ENCODE measurements at regions not wholly inside any gene's neighbourhood (a gene's known extent, or its start where the extent isn't known, plus 50 kb on each side); places are given as distances from the start of the nearest gene placed in this dataset.
"Not testable (repeated sequence)": the region's sequence is repeated elsewhere in the genome, so short reads cannot be mapped to it uniquely, and the experiment has no call there.

GRCh38 chr1:143832379-143832716 lies 139.4 kb downstream of the FAM72C start:
- not testable (repeated sequence) for DNase-seq; H3K14ac ChIP-seq (ENCODE audit: low read length); H2BK12ac ChIP-seq (ENCODE audit: low read length); H3K23ac ChIP-seq (ENCODE audit: low read length); H4K12ac ChIP-seq (ENCODE audit: low read depth, low read length); H4K91ac ChIP-seq (ENCODE audit: low read depth, low read length); H3K4me3 ChIP-seq (ENCODE audit: low read depth, low read length); H2AK5ac ChIP-seq (ENCODE audit: low read length); H3K36me3 ChIP-seq (ENCODE audit: control insufficient read depth in 1 of 2, insufficient read depth in 2 of 2, low read length in 2 of 2); H3K9ac ChIP-seq (ENCODE audit: low read length); H3K4ac ChIP-seq (ENCODE audit: low read depth, low read length); H2BK120ac ChIP-seq (ENCODE audit: insufficient read depth, low read length, poor library complexity); H3K27ac ChIP-seq (ENCODE audit: low read depth, low read length); H3K18ac ChIP-seq (ENCODE audit: low read length); H3K79me1 ChIP-seq (ENCODE audit: low read length); H3K9me3 ChIP-seq (ENCODE audit: insufficient read depth, low read depth, low read length); H3K4me1 ChIP-seq (ENCODE audit: control insufficient read depth in 1 of 2, insufficient read depth in 2 of 2, low read length in 2 of 2); H3K27me3 ChIP-seq (ENCODE audit: insufficient read depth, low read length); H2AFZ ChIP-seq (ENCODE audit: insufficient read depth, low read length, poor library complexity); H3K4me2 ChIP-seq (ENCODE audit: low read length); H4K8ac ChIP-seq (ENCODE audit: low read depth, low read length); H3K79me2 ChIP-seq (ENCODE audit: control insufficient read depth, insufficient read depth, low read length, poor library complexity); H2BK5ac ChIP-seq (ENCODE audit: low read depth, low read length, poor library complexity)
- WGBS (ENCODE audit: extremely low coverage, insufficient coverage, insufficient read length): no CpG with 5 or more reads among the region's 5 CpGs

GRCh38 chr1:143831479-143832378 lies 140.1 kb downstream of the FAM72C start:
- not testable (repeated sequence) for H2AFZ ChIP-seq (ENCODE audit: insufficient read depth, low read length, poor library complexity); H3K27ac ChIP-seq (ENCODE audit: low read depth, low read length); H3K4me2 ChIP-seq (ENCODE audit: low read length); H2BK12ac ChIP-seq (ENCODE audit: low read length); H3K27me3 ChIP-seq (ENCODE audit: insufficient read depth, low read length); H3K18ac ChIP-seq (ENCODE audit: low read length); H3K36me3 ChIP-seq (ENCODE audit: control insufficient read depth in 1 of 2, insufficient read depth in 2 of 2, low read length in 2 of 2); H3K79me2 ChIP-seq (ENCODE audit: control insufficient read depth, insufficient read depth, low read length, poor library complexity); H2AK5ac ChIP-seq (ENCODE audit: low read length); H3K9ac ChIP-seq (ENCODE audit: low read length); H2BK120ac ChIP-seq (ENCODE audit: insufficient read depth, low read length, poor library complexity); H3K4ac ChIP-seq (ENCODE audit: low read depth, low read length); H4K12ac ChIP-seq (ENCODE audit: low read depth, low read length); H2BK5ac ChIP-seq (ENCODE audit: low read depth, low read length, poor library complexity); H4K91ac ChIP-seq (ENCODE audit: low read depth, low read length); H3K4me1 ChIP-seq (ENCODE audit: control insufficient read depth in 1 of 2, insufficient read depth in 2 of 2, low read length in 2 of 2); H3K9me3 ChIP-seq (ENCODE audit: insufficient read depth, low read depth, low read length); DNase-seq; H3K4me3 ChIP-seq (ENCODE audit: low read depth, low read length); H3K14ac ChIP-seq (ENCODE audit: low read length); H4K8ac ChIP-seq (ENCODE audit: low read depth, low read length); H3K23ac ChIP-seq (ENCODE audit: low read length); H3K79me1 ChIP-seq (ENCODE audit: low read length)
- WGBS (ENCODE audit: extremely low coverage, insufficient coverage, insufficient read length): no CpG with 5 or more reads among the region's 34 CpGs

DNA sequence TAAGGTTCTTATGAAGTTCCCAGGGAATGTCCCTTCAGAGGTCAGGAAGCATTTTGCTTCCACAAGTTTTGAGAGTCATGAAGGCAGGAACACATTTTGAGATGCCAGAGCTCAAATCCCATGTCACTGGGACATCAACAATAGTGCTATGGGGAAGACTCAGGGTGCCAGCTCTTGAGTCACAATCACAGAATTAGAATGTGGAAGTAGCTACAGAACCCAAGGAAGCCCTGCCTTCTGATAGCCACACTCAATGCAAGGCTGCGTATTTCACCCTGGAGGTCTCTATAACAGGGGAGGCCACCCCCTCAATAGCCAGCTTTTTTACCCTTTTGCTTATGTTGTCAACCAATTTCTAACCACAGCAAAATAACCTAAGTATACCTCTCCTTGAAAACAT lies 145.6 kb downstream of the FAM72C start:
- H2AK5ac ChIP-seq (ENCODE audit: low read length); H2AFZ ChIP-seq (ENCODE audit: insufficient read depth, low read length, poor library complexity); H3K36me3 ChIP-seq (ENCODE audit: control insufficient read depth in 1 of 2, insufficient read depth in 2 of 2, low read length in 2 of 2); H3K4me3 ChIP-seq (ENCODE audit: low read depth, low read length); H3K14ac ChIP-seq (ENCODE audit: low read length); H3K23ac ChIP-seq (ENCODE audit: low read length); H3K4me1 ChIP-seq (ENCODE audit: control insufficient read depth in 1 of 2, insufficient read depth in 2 of 2, low read length in 2 of 2); H2BK12ac ChIP-seq (ENCODE audit: low read length); H4K12ac ChIP-seq (ENCODE audit: low read depth, low read length); H3K27me3 ChIP-seq (ENCODE audit: insufficient read depth, low read length); DNase-seq; H4K91ac ChIP-seq (ENCODE audit: low read depth, low read length); H3K18ac ChIP-seq (ENCODE audit: low read length); H2BK5ac ChIP-seq (ENCODE audit: low read depth, low read length, poor library complexity); H3K79me2 ChIP-seq (ENCODE audit: control insufficient read depth, insufficient read depth, low read length, poor library complexity); H3K27ac ChIP-seq (ENCODE audit: low read depth, low read length); H3K9me3 ChIP-seq (ENCODE audit: insufficient read depth, low read depth, low read length); H3K4me2 ChIP-seq (ENCODE audit: low read length); H3K79me1 ChIP-seq (ENCODE audit: low read length); H4K8ac ChIP-seq (ENCODE audit: low read depth, low read length); H3K4ac ChIP-seq (ENCODE audit: low read depth, low read length); H2BK120ac ChIP-seq (ENCODE audit: insufficient read depth, low read length, poor library complexity); H3K9ac ChIP-seq (ENCODE audit: low read length): not testable (repeated sequence)
- no CpG with 5 or more reads among the region's 1 CpG for WGBS (ENCODE audit: extremely low coverage, insufficient coverage, insufficient read length)

- not testable (repeated sequence) for H2BK120ac ChIP-seq (ENCODE audit: insufficient read depth, low read length, poor library complexity); H3K23ac ChIP-seq (ENCODE audit: low read length); H3K4me1 ChIP-seq (ENCODE audit: control insufficient read depth in 1 of 2, insufficient read depth in 2 of 2, low read length in 2 of 2); H4K12ac ChIP-seq (ENCODE audit: low read depth, low read length); H3K79me1 ChIP-seq (ENCODE audit: low read length); H2BK5ac ChIP-seq (ENCODE audit: low read depth, low read length, poor library complexity); H3K27ac ChIP-seq (ENCODE audit: low read depth, low read length); H3K4me3 ChIP-seq (ENCODE audit: low read depth, low read length); H3K27me3 ChIP-seq (ENCODE audit: insufficient read depth, low read length); H3K4me2 ChIP-seq (ENCODE audit: low read length); H4K91ac ChIP-seq (ENCODE audit: low read depth, low read length); DNase-seq; H3K36me3 ChIP-seq (ENCODE audit: control insufficient read depth in 1 of 2, insufficient read depth in 2 of 2, low read length in 2 of 2); H3K18ac ChIP-seq (ENCODE audit: low read length); H3K14ac ChIP-seq (ENCODE audit: low read length); H3K79me2 ChIP-seq (ENCODE audit: control insufficient read depth, insufficient read depth, low read length, poor library complexity); H4K8ac ChIP-seq (ENCODE audit: low read depth, low read length); H3K9ac ChIP-seq (ENCODE audit: low read length); H3K4ac ChIP-seq (ENCODE audit: low read depth, low read length); H2AK5ac ChIP-seq (ENCODE audit: low read length); H2BK12ac ChIP-seq (ENCODE audit: low read length); H3K9me3 ChIP-seq (ENCODE audit: insufficient read depth, low read depth, low read length); H2AFZ ChIP-seq (ENCODE audit: insufficient read depth, low read length, poor library complexity)
- WGBS (ENCODE audit: extremely low coverage, insufficient coverage, insufficient read length): no CpG with 5 or more reads among the region's 3 CpGs
These were observed 147.5 kb downstream of the FAM72C start for GRCh38 chr1:143824266-143824665.

Data from trophoblast cell (in vitro differentiated cells and primary cell).